ENCODE measurements at regions not wholly inside any gene's neighbourhood (a gene's known extent, or its start where the extent isn't known, plus 50 kb on each side); places are given as distances from the start of the nearest gene placed in this dataset.
"Not testable (repeated sequence)": the region's sequence is repeated elsewhere in the genome, so short reads cannot be mapped to it uniquely, and the experiment has no call there.

- TF ChIP-seq POLR2AphosphoS5 (IDR thresholded peaks at IDR 0.05); POLR2A (IDR thresholded peaks at IDR 0.05); EP300 (IDR thresholded peaks at IDR 0.05; ENCODE audit: low read depth); CTCF (IDR thresholded peaks at IDR 0.05): not testable (repeated sequence)
Measured at GRCh38 chr6:75003984-75004383, 201.9 kb downstream of the COL12A1 start.

Data from transverse colon (tissue), 4 donors.